Transverse colon (tissue), 4 donors: ENCODE measurements at regions not wholly inside any gene's neighbourhood (a gene's known extent, or its start where the extent isn't known, plus 50 kb on each side); places are given as distances from the start of the nearest gene placed in this dataset.

Source experiments
- DNase-seq: peaks from one replicate; pipeline ENCODE4 v3.0.0-alpha.2; 2019
- H3K27ac ChIP-seq, 4 donors: fragments of 200-600 bp; sonication (generic); 2 replicates each; pipeline ENCODE4 v1.5.1; 2016 to 2018; ENCODE audit warnings: inconsistent platforms in 4 of 4
- H3K27me3 ChIP-seq: fragments of 200-600 bp; sonication (generic); 2 replicates; pipeline ENCODE4 v1.5.1; 2017; ENCODE audit warnings: inconsistent platforms
- H3K36me3 ChIP-seq, 4 donors: fragments of 200-600 bp; sonication (generic); 2 replicates each; pipeline ENCODE4 v1.5.1; 2017 to 2019; ENCODE audit warnings: inconsistent platforms in 4 of 4
- H3K4me1 ChIP-seq, 4 donors: fragments of 200-600 bp; sonication (generic); 2 replicates each; pipeline ENCODE4 v1.5.1; 2017 to 2020; ENCODE audit warnings: inconsistent platforms in 4 of 4
- H3K4me3 ChIP-seq, 4 donors: fragments of 200-600 bp; sonication (generic); 1 replicate in 1 of 4; 2 replicates in 3 of 4; pipeline versions ENCODE4 v1.5.1 to v1.6.1; 2017 to 2019; ENCODE audit warnings: inconsistent platforms in 4 of 4
- H3K9me3 ChIP-seq, 2 donors: fragments of 200-600 bp; sonication (generic); 2 replicates each; pipeline ENCODE4 v1.5.1; 2017 to 2019; ENCODE audit warnings: inconsistent platforms in 2 of 2
- CTCF ChIP-seq, 5 experiments: fragments of 200-600 bp in 3 of 5; fragments of 450-650 bp in 2 of 5; sonication (generic) in 3 of 5; IDR thresholded peaks; 1 replicate in 2 of 5; 2 replicates in 3 of 5; pipeline ENCODE4 v1.5.1; 2016 to 2017; ENCODE audit warnings: antibody characterized with exemption in 5 of 5, inconsistent platforms in 3 of 5, mild to moderate bottlenecking in 2 of 5, moderate library complexity in 1 of 5
- EP300 ChIP-seq: sonication (generic); formaldehyde crosslinking; IDR thresholded peaks from one replicate; pipeline ENCODE4 v1.6.1; 2017; ENCODE audit warnings: antibody characterized with exemption, low read depth
- POLR2A ChIP-seq: fragments of 450-650 bp; IDR thresholded peaks from one replicate; pipeline ENCODE4 v1.6.1; 2016; ENCODE audit warnings: antibody characterized with exemption, mild to moderate bottlenecking, moderate library complexity
- POLR2AphosphoS5 ChIP-seq, 3 donors: sonication (generic); formaldehyde crosslinking; IDR thresholded peaks; one replicate each; pipeline ENCODE4 v1.6.1; 2016; ENCODE audit warnings: antibody characterized with exemption in 3 of 3
- WGBS, 2 donors: methylation state at CpG; one replicate each; pipeline ENCODE4 v1.1.5; 2018; ENCODE audit warnings: low coverage in 1 of 2; 5-methylcytosine and 5-hydroxymethylcytosine counted together
- in situ Hi-C, 4 donors: fragments of 200-750 bp; cut with MboI; loops; one replicate each; pipeline versions ENCODE4 v1.15.0 to v1.15.1; 2017; ENCODE audit warnings: low sequenced_read_pairs in 3 of 4, low pct_ligation_motif_present in 1 of 4, low pct_unique_long_range_greater_than_20kb in 1 of 4
- intact Hi-C: fragments of 100-400 bp; cut with DNase I; formaldehyde crosslinking; loops from one replicate; pipeline ENCODE4 v1.15.1; 2023; ENCODE audit warnings: low total_unique reads

- H3K27me3 ChIP-seq = no peaks in the 10 kb centered on the region
- in situ Hi-C loops (no loop called here), intact Hi-C loops (no loop called here)
- H3K4me3 ChIP-seq = no peak overlapping the region
- no peaks in the 10 kb centered on the region for H3K36me3 ChIP-seq
- DNase-seq = no peak
- H3K27ac ChIP-seq = no peak overlapping the region
- 81 to 89% methylated on average over 3 of the region's 3 CpGs for WGBS, 2 donors
- no peaks in the 10 kb centered on the region for H3K4me1 ChIP-seq
- H3K9me3 ChIP-seq = no peaks in the 10 kb centered on the region
- no peak for TF ChIP-seq POLR2A
- TF ChIP-seq EP300 = no peak
Observed at GRCh38 chr12:40499856-40500255, 192.4 kb upstream of the CNTN1 start.

GRCh38 chr12:40502322-40502721 is 189.9 kb upstream of the CNTN1 start:
- H3K36me3 ChIP-seq = no peaks in the 10 kb centered on the region
- no peak for DNase-seq
- no peaks in the 10 kb centered on the region for H3K27me3 ChIP-seq
- TF ChIP-seq POLR2AphosphoS5 (IDR thresholded peaks at IDR 0.05) (no peak), EP300 (no peak), CTCF (IDR thresholded peaks at IDR 0.05) (no peak), POLR2A (no peak)
- H3K27ac ChIP-seq = no peak overlapping the region
- H3K4me3 ChIP-seq = no peak overlapping the region
- WGBS, 2 donors = 40 to 52% methylated on average over 3 of the region's 3 CpGs
- H3K4me1 ChIP-seq = no peaks in the 10 kb centered on the region
- intact Hi-C loops = no loop called here
- in situ Hi-C loops = no loop called here
- no peaks in the 10 kb centered on the region for H3K9me3 ChIP-seq

GRCh38 chr12:40505327-40505726 is 186.9 kb upstream of the CNTN1 start:
- TF ChIP-seq POLR2AphosphoS5 (IDR thresholded peaks at IDR 0.05) (no peak), POLR2A (no peak), EP300 (no peak), CTCF (IDR thresholded peaks at IDR 0.05) (no peak)
- no peaks in the 10 kb centered on the region for H3K4me1 ChIP-seq

GRCh38 chr12:40508421-40508820 is 183.8 kb upstream of the CNTN1 start:
- no peak overlapping the region for H3K27ac ChIP-seq
- no peak for DNase-seq
- no peaks in the 10 kb centered on the region for H3K4me1 ChIP-seq
- no peaks in the 10 kb centered on the region for H3K9me3 ChIP-seq
- H3K4me3 ChIP-seq = no peak overlapping the region
- no peaks in the 10 kb centered on the region for H3K27me3 ChIP-seq
- intact Hi-C loops (no loop called here), in situ Hi-C loops (no loop called here)
- TF ChIP-seq CTCF (IDR thresholded peaks at IDR 0.05) (no peak), POLR2AphosphoS5 (IDR thresholded peaks at IDR 0.05) (no peak), POLR2A (no peak), EP300 (no peak)
- H3K36me3 ChIP-seq = no peaks in the 10 kb centered on the region
- WGBS, 2 donors = 14 to 22% methylated on average over 1 of the region's 1 CpG

More at GRCh38 chr12:40505327-40505726, 186.9 kb upstream of the CNTN1 start:
- DNase-seq = no peak
- intact Hi-C loops = no loop called here
- no peaks in the 10 kb centered on the region for H3K9me3 ChIP-seq
- 0 to 3% methylated on average over 1 of the region's 1 CpG for WGBS, 2 donors
- no peak overlapping the region for H3K27ac ChIP-seq
- no peaks in the 10 kb centered on the region for H3K36me3 ChIP-seq
- in situ Hi-C loops = no loop called here
- H3K4me3 ChIP-seq = no peak overlapping the region
- no peaks in the 10 kb centered on the region for H3K27me3 ChIP-seq

GRCh38 chr12:40511341-40511740 is 180.9 kb upstream of the CNTN1 start:
- no peak for DNase-seq
- no peak overlapping the region for H3K27ac ChIP-seq
- H3K9me3 ChIP-seq = no peaks in the 10 kb centered on the region
- in situ Hi-C loops (no loop called here), intact Hi-C loops (no loop called here)
- no peaks in the 10 kb centered on the region for H3K27me3 ChIP-seq
- H3K4me3 ChIP-seq = no peak overlapping the region
- no peak for TF ChIP-seq POLR2AphosphoS5 (IDR thresholded peaks at IDR 0.05)
- no peak for TF ChIP-seq EP300
- TF ChIP-seq POLR2A = no peak
- no peak for TF ChIP-seq CTCF (IDR thresholded peaks at IDR 0.05)
- no peaks in the 10 kb centered on the region for H3K36me3 ChIP-seq
- H3K4me1 ChIP-seq = peaks cover 0 to 4% (median 0%) of the 10 kb centered on the region in 4 donors
- 59 to 64% methylated on average over 5 of the region's 5 CpGs for WGBS, 2 donors
